GM21447 (cell line): ENCODE measurements at regions not wholly inside any gene's neighbourhood (a gene's known extent, or its start where the extent isn't known, plus 50 kb on each side); places are given as distances from the start of the nearest gene placed in this dataset.

ENCODE experiments used
- ATAC-seq: cut with Tn5 transposase; IDR thresholded peaks from one replicate; pipeline ENCODE4 v1.9.1; 2021; ENCODE audit not compliant: unreplicated experiment

GRCh38 chr4:171759274-171759673 lies 53.9 kb upstream of the GALNTL6 start:
- no peak for ATAC-seq

GRCh38 chr4:171751538-171751937 lies 61.7 kb upstream of the GALNTL6 start:
- ATAC-seq, result no peak

DNA sequence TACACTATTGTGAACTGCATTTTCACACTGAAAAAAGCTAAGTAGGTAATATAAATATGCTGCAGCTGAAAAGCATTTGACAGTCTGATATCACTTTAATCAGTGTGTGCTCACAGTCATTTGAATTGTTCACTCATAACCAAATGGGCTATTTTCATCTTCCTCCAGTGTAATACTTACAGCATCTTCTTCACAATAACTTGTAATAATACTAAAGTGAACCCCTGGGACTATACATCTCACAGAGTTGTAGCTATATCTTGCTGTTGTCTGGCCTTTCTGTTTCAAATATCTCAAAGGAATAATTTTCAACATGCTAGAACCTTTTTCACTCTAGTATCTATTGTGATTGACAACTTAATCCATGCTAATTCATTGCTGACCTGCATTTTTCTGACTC lies 66.8 kb upstream of the GALNTL6 start:
- ATAC-seq, result no peak

- no peak for ATAC-seq
Observed at GRCh38 chr4:171742436-171742835, 70.8 kb upstream of the GALNTL6 start.

DNA sequence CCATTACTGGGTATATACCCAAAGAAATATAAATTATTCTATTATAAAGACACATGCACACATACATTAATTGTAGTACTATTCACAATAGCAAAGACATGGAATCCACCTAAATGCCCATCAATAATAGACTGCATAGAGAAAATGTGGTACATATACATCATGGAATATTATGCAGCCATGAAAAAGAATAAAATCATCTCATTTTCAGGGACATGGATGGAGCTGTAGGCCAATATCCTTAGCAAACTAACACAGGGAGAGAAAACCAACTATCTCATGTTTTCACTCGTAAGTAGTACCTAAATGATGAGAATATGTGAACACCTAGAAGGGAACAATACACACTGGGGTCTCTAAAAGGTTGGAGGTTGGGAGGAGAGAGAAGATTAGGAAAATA lies 86.0 kb upstream of the GALNTL6 start:
- ATAC-seq, result no peak

- ATAC-seq, result no peak
Observed at GRCh38 chr4:171721937-171722336, 91.3 kb upstream of the GALNTL6 start.

DNA sequence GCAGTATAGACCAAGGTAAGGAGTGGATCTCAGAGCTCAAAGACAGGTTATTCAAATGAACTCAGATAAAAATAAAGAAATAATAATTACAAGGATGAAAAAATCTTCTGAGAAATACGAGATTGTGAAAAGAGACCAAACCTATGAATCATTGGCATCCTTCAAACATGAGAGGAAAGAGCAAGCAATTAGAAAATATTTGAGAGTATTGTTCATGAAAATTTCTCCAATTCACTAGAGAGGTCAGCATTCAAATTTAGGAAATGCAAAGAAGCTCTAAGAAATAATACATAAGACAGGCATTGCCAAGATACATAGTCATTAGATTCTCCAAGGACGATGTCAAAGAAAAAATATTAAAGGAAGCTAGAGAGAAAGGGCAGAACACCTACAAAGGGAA lies 93.5 kb upstream of the GALNTL6 start:
- no peak for ATAC-seq

GRCh38 chr4:171718665-171719064 lies 94.5 kb upstream of the GALNTL6 start:
- no peak for ATAC-seq

- ATAC-seq, result no peak
Observed at GRCh38 chr4:171718069-171718468, 95.1 kb upstream of the GALNTL6 start.

- no peak for ATAC-seq
Observed at GRCh38 chr4:171717231-171717741, 95.9 kb upstream of the GALNTL6 start.

- ATAC-seq, result no peak
Observed at GRCh38 chr4:171715973-171716372, 97.2 kb upstream of the GALNTL6 start.

DNA sequence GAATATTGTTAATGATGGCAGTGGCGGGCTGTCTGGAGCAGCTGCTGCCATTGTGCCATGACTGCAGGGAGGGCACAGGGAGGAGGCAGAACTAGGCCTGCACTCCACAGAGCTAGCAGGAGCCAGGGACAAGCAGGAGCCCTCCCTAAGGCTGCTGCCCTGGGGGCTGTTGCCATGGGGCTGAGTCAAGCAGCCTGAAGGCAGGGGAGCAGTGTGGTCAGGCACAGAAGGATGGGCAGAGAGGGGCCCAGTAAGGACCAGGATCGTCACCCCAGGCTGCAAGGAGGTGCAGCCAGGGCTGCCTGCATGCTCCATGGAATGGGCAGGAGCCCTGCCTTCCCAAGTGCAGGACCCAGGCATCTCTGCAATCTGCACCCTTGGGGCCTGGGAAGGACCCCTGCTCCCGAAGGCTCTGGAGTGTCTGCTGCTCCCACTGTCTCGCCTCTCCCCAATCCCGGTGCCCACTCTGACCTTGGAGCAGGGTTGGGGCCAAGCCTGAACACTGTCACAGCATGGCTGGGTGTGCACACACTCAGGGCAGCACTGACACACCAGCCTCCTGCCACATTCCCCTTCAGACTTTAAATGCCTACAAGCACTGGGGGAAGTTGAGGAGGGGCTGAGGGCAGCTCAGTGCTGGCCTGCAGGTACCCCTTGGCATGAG lies 98.3 kb upstream of the GALNTL6 start:
- no peak for ATAC-seq

GRCh38 chr4:171710743-171711142 lies 102.5 kb upstream of the GALNTL6 start:
- no peak for ATAC-seq

DNA sequence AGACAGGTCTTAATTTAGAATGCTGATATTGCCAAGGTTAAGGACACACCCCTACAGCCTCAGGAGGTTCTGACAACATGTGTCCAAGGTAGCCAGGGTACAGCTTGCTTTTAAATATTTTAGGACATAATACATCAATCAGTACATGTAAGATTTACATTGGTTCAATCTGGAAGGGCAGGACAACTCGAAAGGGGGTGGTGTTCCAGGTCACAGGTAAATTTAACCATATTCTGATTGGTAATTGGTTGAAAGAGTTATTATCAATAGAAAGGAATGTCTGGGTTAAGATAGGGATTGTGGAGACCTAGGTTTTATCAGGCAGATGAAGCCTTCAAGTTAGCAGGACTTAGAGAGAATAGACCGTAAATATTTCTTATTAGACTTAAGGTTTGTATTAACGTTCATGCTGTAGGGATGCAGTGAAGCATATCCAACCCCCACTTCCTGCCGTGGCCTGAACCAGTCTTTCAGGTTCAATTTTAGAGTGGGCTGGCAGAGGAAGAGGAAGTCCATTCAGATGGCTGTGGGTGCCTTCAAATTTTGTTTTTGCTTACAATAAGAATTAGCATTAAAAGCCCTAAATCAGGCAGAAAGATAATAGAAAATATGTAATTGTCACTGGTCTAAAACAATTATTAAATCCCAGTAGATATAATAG lies 136.5 kb upstream of the GALNTL6 start:
- ATAC-seq, result peak; percentile 99

DNA sequence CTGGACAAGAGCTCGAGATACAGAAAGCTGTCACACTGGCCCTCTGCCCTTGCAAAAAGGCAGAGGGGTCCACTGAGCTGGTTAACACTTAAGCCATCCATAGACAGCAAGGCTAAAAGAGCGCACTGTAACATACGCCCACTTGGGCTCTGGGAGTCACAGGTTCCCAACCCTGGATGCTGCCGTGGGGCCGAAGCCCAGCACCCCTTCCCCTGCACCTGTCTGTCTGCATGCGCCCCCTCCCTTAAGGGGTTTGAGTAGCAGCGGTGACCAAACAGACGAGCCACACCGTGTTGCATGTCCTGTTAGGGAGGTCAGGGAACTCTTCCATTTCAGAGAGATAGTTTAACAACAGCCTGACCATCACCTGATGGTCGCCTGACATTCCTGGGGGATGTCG lies 138.4 kb upstream of the GALNTL6 start:
- no peak for ATAC-seq

DNA sequence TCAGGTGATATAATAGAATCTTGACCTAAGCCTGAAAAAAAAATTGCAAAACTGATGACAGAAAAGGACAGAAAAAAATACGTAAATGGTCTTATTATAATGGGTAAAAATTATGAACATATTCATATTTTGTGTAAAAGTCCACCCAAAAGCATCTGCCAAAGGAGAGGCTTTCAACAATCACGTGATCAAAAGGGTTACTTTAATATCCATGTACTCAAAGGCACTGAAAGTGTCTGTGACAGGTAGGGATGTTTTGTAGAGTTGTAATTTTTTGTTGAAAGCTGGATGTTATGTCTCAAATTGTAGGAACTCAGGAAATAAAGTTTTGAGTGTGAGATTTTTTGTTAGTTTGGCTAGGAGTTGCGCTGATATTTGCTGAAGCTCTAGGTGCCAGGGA lies 144.8 kb upstream of the GALNTL6 start:
- ATAC-seq, result no peak

DNA sequence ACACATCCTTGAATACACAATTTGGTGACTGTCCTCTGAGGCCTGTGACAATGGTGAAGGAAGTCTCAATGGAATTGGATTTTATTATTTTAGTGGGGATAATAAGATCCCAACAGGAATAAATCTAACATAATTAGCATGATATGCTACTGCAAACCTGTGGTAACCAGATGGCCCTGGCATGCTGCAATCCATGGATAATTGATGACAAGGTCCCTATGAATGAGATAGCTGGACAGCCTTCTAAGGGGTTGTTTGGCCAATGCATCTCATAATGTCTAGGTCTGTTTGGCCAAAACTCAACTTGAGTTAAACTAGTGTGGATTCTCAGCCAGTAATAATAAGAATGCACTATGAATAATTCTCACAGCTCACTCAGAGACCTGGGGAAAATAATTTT lies 145.3 kb upstream of the GALNTL6 start:
- ATAC-seq, result no peak

DNA sequence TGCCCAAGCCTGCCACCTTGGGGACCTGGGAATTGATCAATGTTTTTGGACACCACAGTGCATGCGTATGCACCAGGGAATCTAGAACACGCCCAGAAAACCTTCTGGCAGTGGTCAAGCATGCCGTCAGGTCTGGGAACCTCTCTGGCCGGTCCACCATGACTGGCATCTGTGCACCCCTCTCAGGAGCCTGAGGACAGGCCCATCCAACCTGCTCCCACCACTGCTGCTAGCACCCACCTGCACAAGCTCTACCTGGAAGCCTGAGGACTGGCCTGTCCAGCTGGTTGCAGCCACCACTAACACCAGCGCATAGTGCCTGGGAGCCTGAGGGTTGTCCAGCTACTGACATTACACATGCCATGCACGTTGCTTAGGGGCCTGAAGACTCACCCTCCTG lies 162.1 kb upstream of the GALNTL6 start:
- ATAC-seq, result no peak

- peak; percentile 75 for ATAC-seq
Observed at GRCh38 chr4:171650543-171650942, 162.7 kb upstream of the GALNTL6 start.

DNA sequence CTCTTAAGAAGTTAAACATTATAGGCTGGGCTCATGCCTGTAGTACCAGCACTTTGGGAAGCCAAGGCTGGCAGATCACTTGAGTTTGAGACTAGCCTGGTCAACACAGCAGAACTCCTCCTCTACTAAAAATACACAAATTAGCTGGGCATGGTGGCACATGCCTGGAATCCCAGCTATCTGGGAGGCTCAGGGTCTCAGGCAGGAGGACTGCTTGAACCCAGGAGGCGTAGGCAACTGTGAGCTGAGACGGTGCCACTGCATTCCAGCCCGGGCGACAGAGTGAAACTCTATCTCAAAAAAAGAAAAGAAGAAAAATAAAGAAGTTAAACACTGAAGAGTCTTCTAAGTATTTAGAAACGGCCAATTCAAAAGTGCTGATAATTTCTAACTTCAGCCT lies 164.3 kb upstream of the GALNTL6 start:
- ATAC-seq, result no peak

- ATAC-seq, result no peak
Observed at GRCh38 chr4:171646984-171647383, 166.2 kb upstream of the GALNTL6 start.

DNA sequence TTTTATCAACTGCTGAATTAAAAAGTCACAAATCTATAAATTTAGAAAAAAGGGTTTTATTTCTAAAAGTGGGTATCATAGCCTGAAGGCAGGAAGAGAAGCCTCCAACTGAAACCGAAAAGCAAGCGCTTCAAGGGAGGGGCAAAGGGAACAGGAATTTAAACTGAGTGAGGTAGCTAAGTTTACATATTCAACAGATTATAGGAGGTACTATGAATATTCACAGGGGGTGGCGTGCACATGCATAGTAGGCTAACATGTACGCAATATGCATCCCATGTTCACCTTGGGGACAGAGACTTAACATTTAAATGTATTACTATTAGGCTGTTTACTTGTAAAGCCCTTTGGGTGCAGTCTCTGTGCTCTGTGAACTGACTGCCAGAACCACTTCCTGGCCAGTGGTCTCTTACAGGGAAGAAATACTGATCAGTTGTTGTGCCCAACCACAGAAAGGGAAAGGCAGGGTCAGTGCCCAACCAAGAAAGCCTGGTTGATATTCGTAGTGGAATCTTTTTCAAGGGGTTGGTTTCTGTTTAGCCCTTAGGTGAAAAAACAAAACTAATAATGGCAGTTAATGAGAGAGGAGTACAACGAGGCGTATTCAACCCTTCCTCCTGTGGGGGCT lies 168.7 kb upstream of the GALNTL6 start:
- ATAC-seq, result peak; percentile 87
